PC-3 (cell line): ENCODE measurements at regions not wholly inside any gene's neighbourhood (a gene's known extent, or its start where the extent isn't known, plus 50 kb on each side); places are given as distances from the start of the nearest gene placed in this dataset.

Experiments
- ATAC-seq: fragments of 200-7000 bp; cut with Tn5 transposase; 2 replicates; pipeline ENCODE4 v1.9.1; 2020; ENCODE audit warnings: mild to moderate bottlenecking, moderate library complexity
- BruUV-seq: library from RNA; stranded (reverse); fragments of 400-500 nt; replicated peaks from 2 replicates; lab custom pipeline; 2021; lab: Mats Ljungman, UMichigan
- CTCF ChIA-PET: fragments of 300-600 bp; sonication (Branson Sonifier 250); formaldehyde crosslinking; loops from one replicate; lab custom pipeline; 2022; ENCODE audit warnings: antibody characterized with exemption; lab: Charles Lee
- POLR2A ChIA-PET: fragments of 300-600 bp; sonication (Branson Sonifier 250); formaldehyde crosslinking; loops from one replicate; lab custom pipeline; 2022; ENCODE audit warnings: antibody characterized with exemption; ENCODE audit not compliant: unreplicated experiment; lab: Charles Lee
- DNase-seq: peaks from one replicate; pipeline ENCODE4 v3.0.0-alpha.2; 2015
- H2AFZ ChIP-seq: fragments of 300-600 bp; sonication (generic); 2 replicates; pipeline ENCODE4 v1.6.0; 2016; ENCODE audit warnings: antibody characterized with exemption, low read length
- H3F3A ChIP-seq: fragments of 300-600 bp; sonication (generic); one replicate; pipeline ENCODE4 v1.6.0; 2017; ENCODE audit warnings: antibody characterized with exemption, low read length, control low read depth, mild to moderate bottlenecking; ENCODE audit not compliant: unreplicated experiment
- H3K27ac ChIP-seq: fragments of 300-600 bp; sonication (generic); 2 replicates; pipeline ENCODE4 v1.5.1; 2016; ENCODE audit warnings: mild to moderate bottlenecking, low read length
- H3K27me3 ChIP-seq: fragments of 300-600 bp; sonication (generic); 2 replicates; pipeline ENCODE4 v1.6.1; 2016; ENCODE audit warnings: low read length, mixed read lengths
- H3K36me3 ChIP-seq: fragments of 300-600 bp; sonication (generic); 2 replicates; pipeline ENCODE4 v1.6.1; 2016; ENCODE audit warnings: low read depth, mixed run types, low read length, mixed read lengths
- H3K4me1 ChIP-seq: fragments of 300-600 bp; sonication (generic); 2 replicates; pipeline ENCODE4 v1.5.1; 2016; ENCODE audit warnings: low read length; ENCODE audit not compliant: insufficient read depth
- H3K4me2 ChIP-seq: fragments of 300-600 bp; sonication (generic); 2 replicates; pipeline ENCODE4 v1.6.0; 2016; ENCODE audit warnings: low read length
- H3K4me3 ChIP-seq: fragments of 300-600 bp; sonication (generic); 2 replicates; pipeline ENCODE4 v1.5.1; 2016; ENCODE audit warnings: mild to moderate bottlenecking, low read length, mixed read lengths
- H3K79me2 ChIP-seq: fragments of 300-600 bp; sonication (generic); 2 replicates; pipeline ENCODE4 v1.6.1; 2017; ENCODE audit warnings: low read length, mixed read lengths
- H3K9ac ChIP-seq: fragments of 300-600 bp; sonication (generic); 2 replicates; pipeline ENCODE4 v1.6.0; 2016; ENCODE audit warnings: mild to moderate bottlenecking, low read length
- H3K9me2 ChIP-seq: fragments of 300-600 bp; sonication (generic); replicated peaks from 2 replicates; pipeline ENCODE4 v1.6.1; 2016; ENCODE audit warnings: mixed run types, low read length, mixed read lengths
- H3K9me3 ChIP-seq: fragments of 300-600 bp; sonication (generic); 2 replicates; pipeline ENCODE4 v1.6.1; 2016; ENCODE audit warnings: low read length, mixed read lengths
- H4K20me1 ChIP-seq: fragments of 300-600 bp; sonication (generic); 2 replicates; pipeline ENCODE4 v1.6.1; 2016; ENCODE audit warnings: low read length, mixed read lengths
- CTCF ChIP-seq: fragments of 300-600 bp; sonication (generic); conservative IDR thresholded peaks from 2 replicates; pipeline ENCODE4 v1.5.1; 2017; ENCODE audit warnings: antibody characterized with exemption, low read depth, mild to moderate bottlenecking, low read length
- EZH2 ChIP-seq: fragments of 300-600 bp; sonication (generic); IDR thresholded peaks from one replicate; pipeline ENCODE4 v1.6.1; 2017; ENCODE audit warnings: antibody characterized with exemption, mild to moderate bottlenecking, low read length; ENCODE audit not compliant: unreplicated experiment
- EZH2phosphoT487 ChIP-seq: fragments of 300-600 bp; sonication (generic); IDR thresholded peaks from 2 replicates; pipeline ENCODE4 v1.6.1; 2018; ENCODE audit warnings: mild to moderate bottlenecking, antibody characterized with exemption, low read length, borderline replicate concordance
- intact Hi-C: fragments of 100-400 bp; cut with micrococcal nuclease; formaldehyde crosslinking; loops from 2 replicates; pipeline ENCODE4 v1.9.0; 2023

- no peaks in the 10 kb centered on the region for H4K20me1 ChIP-seq
- H3K36me3 ChIP-seq = no peaks in the 10 kb centered on the region
- no peak overlapping the region for H3K4me2 ChIP-seq
- TF ChIP-seq EZH2 (no peak), EZH2phosphoT487 (no peak), CTCF (no peak)
- BruUV-seq = no TSS peak
- no peak for ATAC-seq
- H2AFZ ChIP-seq = no peak overlapping the region
- CTCF ChIA-PET = no interaction called here
- H3K4me1 ChIP-seq = no peaks in the 10 kb centered on the region
- H3K9me3 ChIP-seq = no peaks in the 10 kb centered on the region
- no peaks in the 10 kb centered on the region for H3K79me2 ChIP-seq
- no peaks in the 10 kb centered on the region for H3K27me3 ChIP-seq
- H3K9me2 ChIP-seq = no peaks in the 10 kb centered on the region
- no peaks in the 10 kb centered on the region for H3F3A ChIP-seq
- intact Hi-C loops = no loop called here
- POLR2A ChIA-PET = no interaction called here
- no peak for DNase-seq
- no peak overlapping the region for H3K27ac ChIP-seq
- H3K9ac ChIP-seq = no peak overlapping the region
- H3K4me3 ChIP-seq = no peak overlapping the region
Observed at GRCh38 chr3:154893813-154894212, 186.3 kb upstream of the MME start.

- no peak for TF ChIP-seq CTCF
- no peak for TF ChIP-seq EZH2
- no peak for TF ChIP-seq EZH2phosphoT487
- ChIA-PET POLR2A (no interaction called here), CTCF (no interaction called here)
- no peaks in the 10 kb centered on the region for H3F3A ChIP-seq
- intact Hi-C loops = no loop called here
- no peak overlapping the region for H3K4me2 ChIP-seq
- no peaks in the 10 kb centered on the region for H3K27me3 ChIP-seq
- H2AFZ ChIP-seq = no peak overlapping the region
- no peaks in the 10 kb centered on the region for H3K9me2 ChIP-seq
- BruUV-seq = no TSS peak
- no peaks in the 10 kb centered on the region for H3K79me2 ChIP-seq
- H3K9ac ChIP-seq = no peak overlapping the region
- H3K36me3 ChIP-seq = no peaks in the 10 kb centered on the region
- no peak overlapping the region for H3K27ac ChIP-seq
- no peak overlapping the region for H3K4me3 ChIP-seq
- no peaks in the 10 kb centered on the region for H4K20me1 ChIP-seq
- H3K9me3 ChIP-seq = no peaks in the 10 kb centered on the region
- ATAC-seq (no peak), DNase-seq (no peak)
- H3K4me1 ChIP-seq = peaks cover 16% of the 10 kb centered on the region
Observed at GRCh38 chr3:154889227-154889634, 190.9 kb upstream of the MME start.

- H2AFZ ChIP-seq = no peak overlapping the region
- BruUV-seq = no TSS peak
- TF ChIP-seq EZH2phosphoT487 (no peak), EZH2 (no peak), CTCF (no peak)
- ATAC-seq = no peak
- no peaks in the 10 kb centered on the region for H4K20me1 ChIP-seq
- H3K4me3 ChIP-seq = no peak overlapping the region
- no peaks in the 10 kb centered on the region for H3K9me2 ChIP-seq
- no peaks in the 10 kb centered on the region for H3K79me2 ChIP-seq
- ChIA-PET CTCF (no interaction called here), POLR2A (no interaction called here)
- H3K9ac ChIP-seq = no peak overlapping the region
- H3F3A ChIP-seq = no peaks in the 10 kb centered on the region
- DNase-seq = no peak
- no peaks in the 10 kb centered on the region for H3K36me3 ChIP-seq
- no peak overlapping the region for H3K27ac ChIP-seq
- no peaks in the 10 kb centered on the region for H3K27me3 ChIP-seq
- H3K4me1 ChIP-seq = peaks cover 16% of the 10 kb centered on the region
- no peak overlapping the region for H3K4me2 ChIP-seq
- no peaks in the 10 kb centered on the region for H3K9me3 ChIP-seq
- intact Hi-C loops = loop anchor here (2.0 kb wide), 1 partner anchor 35 kb away; no protein-coding TSS in a partner anchor
Observed at GRCh38 chr3:154887869-154888268, 192.2 kb upstream of the MME start.
